Neural cell (in vitro differentiated cells): ENCODE measurements at regions not wholly inside any gene's neighbourhood (a gene's known extent, or its start where the extent isn't known, plus 50 kb on each side); places are given as distances from the start of the nearest gene placed in this dataset.

ENCODE experiments used
- H2AFZ ChIP-seq: fragments of 200-600, 300-800 bp; sonication (generic), shearing (Covaris generic); 2 replicates; pipeline ENCODE4 v1.6.0; 2014; ENCODE audit warnings: low read depth, mild to moderate bottlenecking, antibody characterized with exemption, low read length, moderate library complexity
- H3F3A ChIP-seq: fragments of 200-600 bp; shearing (Covaris generic); 2 replicates; pipeline ENCODE4 v1.6.1; 2016; ENCODE audit warnings: mild to moderate bottlenecking, moderate library complexity, mixed read lengths, antibody characterized with exemption, low read length; ENCODE audit not compliant: insufficient read depth, poor library complexity, severe bottlenecking
- H3K27ac ChIP-seq: fragments of 200-600, 300-800 bp; sonication (generic), shearing (Covaris generic); 2 replicates; pipeline ENCODE4 v1.5.1; 2014; ENCODE audit warnings: mild to moderate bottlenecking, low read length, moderate library complexity
- H3K27me3 ChIP-seq: fragments of 300-800, 200-600 bp; sonication (generic), shearing (Covaris generic); 2 replicates; pipeline ENCODE4 v1.6.0; 2014; ENCODE audit warnings: mild to moderate bottlenecking, low read depth, low read length, moderate library complexity; ENCODE audit not compliant: insufficient read depth
- H3K36me3 ChIP-seq: fragments of 300-800, 200-600 bp; sonication (generic), shearing (Covaris generic); 2 replicates; pipeline ENCODE4 v1.5.1; 2014; ENCODE audit warnings: mild to moderate bottlenecking, antibody characterized with exemption, low read length, moderate library complexity; ENCODE audit not compliant: insufficient read depth
- H3K4me2 ChIP-seq: fragments of 300-800, 200-600 bp; sonication (generic), shearing (Covaris generic); 2 replicates; pipeline ENCODE4 v1.6.0; 2014; ENCODE audit warnings: mild to moderate bottlenecking, low read length
- H3K4me3 ChIP-seq: fragments of 300-800, 200-600 bp; sonication (generic), shearing (Covaris generic); 2 replicates; pipeline ENCODE4 v1.5.1; 2014; ENCODE audit warnings: mild to moderate bottlenecking, low read length, moderate library complexity
- H3K79me2 ChIP-seq: fragments of 200-600 bp; shearing (Covaris generic); replicated peaks from 2 replicates; pipeline ENCODE4 v1.6.0; 2014; ENCODE audit warnings: mild to moderate bottlenecking, low read length, moderate library complexity; ENCODE audit not compliant: insufficient read depth
- H3K9ac ChIP-seq: fragments of 300-800, 200-600 bp; sonication (generic), shearing (Covaris generic); 2 replicates; pipeline ENCODE4 v1.6.1; 2016; ENCODE audit warnings: mild to moderate bottlenecking, low read length, mixed read lengths
- H3K9me2 ChIP-seq: fragments of 200-600 bp; shearing (Covaris generic); 2 replicates; pipeline ENCODE4 v1.6.1; 2016; ENCODE audit warnings: mild to moderate bottlenecking, low read length, mixed read lengths; ENCODE audit not compliant: insufficient read depth
- H3K9me3 ChIP-seq: fragments of 200-600, 300-800 bp; sonication (generic), shearing (Covaris generic); 2 replicates; pipeline ENCODE4 v1.6.1; 2016; ENCODE audit warnings: mild to moderate bottlenecking, mixed run types, low read length, moderate library complexity, mixed read lengths
- H4K20me1 ChIP-seq: fragments of 200-600 bp; shearing (Covaris generic); 2 replicates; pipeline ENCODE4 v1.6.1; 2016; ENCODE audit warnings: mild to moderate bottlenecking, mixed run types; ENCODE audit not compliant: insufficient read depth
- EP300 ChIP-seq: fragments of 450-650 bp; conservative IDR thresholded peaks from 2 replicates; pipeline ENCODE4 v1.6.1; 2014; ENCODE audit warnings: antibody characterized with exemption, mild to moderate bottlenecking, moderate library complexity; ENCODE audit not compliant: poor library complexity, severe bottlenecking
- EZH2 ChIP-seq: fragments of 200-600, 300-800 bp; shearing (Covaris generic), sonication (generic); IDR thresholded peaks from 2 replicates; pipeline ENCODE4 v1.6.1; 2014; ENCODE audit warnings: antibody characterized with exemption, low read length, borderline replicate concordance, mild to moderate bottlenecking; ENCODE audit not compliant: insufficient read depth, poor library complexity, severe bottlenecking
- MXI1 ChIP-seq: fragments of 450-650 bp; conservative IDR thresholded peaks from 2 replicates; pipeline ENCODE4 v1.6.1; 2014; ENCODE audit warnings: antibody characterized with exemption, mild to moderate bottlenecking; ENCODE audit not compliant: poor library complexity, severe bottlenecking
- POLR2AphosphoS5 ChIP-seq: IDR thresholded peaks from 2 replicates; pipeline ENCODE4 v1.6.1; 2012
- RAD21 ChIP-seq: fragments of 450-650 bp; conservative IDR thresholded peaks from 2 replicates; pipeline ENCODE4 v1.6.1; 2014; ENCODE audit warnings: antibody characterized with exemption, mild to moderate bottlenecking, moderate library complexity
- SMC3 ChIP-seq: fragments of 450-650 bp; conservative IDR thresholded peaks from 2 replicates; pipeline ENCODE4 v1.6.1; 2014; ENCODE audit warnings: antibody characterized with exemption, mild to moderate bottlenecking, moderate library complexity; ENCODE audit not compliant: poor library complexity
- TAF1 ChIP-seq: IDR thresholded peaks from 2 replicates; pipeline ENCODE4 v1.6.1; 2012; ENCODE audit warnings: low read depth
- TF ChIP-seq, protein P1 (sequence below): fragments of 450-650 bp; IDR thresholded peaks from 2 replicates; pipeline ENCODE4 v1.5.1; 2014; ENCODE audit warnings: antibody characterized with exemption, mild to moderate bottlenecking, moderate library complexity; ENCODE audit not compliant: poor library complexity, severe bottlenecking
- TF ChIP-seq, protein P2 (sequence below): IDR thresholded peaks from 2 replicates; pipeline ENCODE4 v1.6.1; 2012; ENCODE audit warnings: borderline replicate concordance

DNA sequence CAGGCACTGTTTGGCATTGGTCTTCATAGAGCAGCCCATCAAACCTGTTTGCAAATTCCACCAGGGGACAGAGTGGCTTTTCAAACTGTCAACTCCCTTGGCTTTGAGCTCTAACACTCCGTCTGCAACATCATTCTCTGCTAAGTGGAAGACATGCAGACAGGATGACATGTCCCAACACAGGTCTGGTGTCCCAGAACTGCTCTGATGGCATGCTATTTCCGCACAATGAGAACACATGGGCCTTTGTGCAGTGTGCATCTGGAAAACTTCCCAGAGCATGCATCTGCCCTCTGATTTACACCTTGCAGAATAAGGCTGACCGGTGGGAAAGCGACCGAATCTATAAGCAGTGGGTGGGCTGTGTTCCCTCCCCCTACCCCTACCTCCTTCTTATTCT, 212.8 kb upstream of the GYPA start:
- no peak overlapping the region for H3K4me3 ChIP-seq
- no peaks in the 10 kb centered on the region for H3K36me3 ChIP-seq
- no peak overlapping the region for H3K27ac ChIP-seq
- peaks cover 49% of the 10 kb centered on the region for H3K27me3 ChIP-seq
- H2AFZ ChIP-seq, result no peak overlapping the region
- TF ChIP-seq MXI1, result no peak
- TF ChIP-seq POLR2AphosphoS5, result no peak
- no peaks in the 10 kb centered on the region for H3K9me2 ChIP-seq
- H3K79me2 ChIP-seq, result no peaks in the 10 kb centered on the region
- no peaks in the 10 kb centered on the region for H3K9me3 ChIP-seq
- H3F3A ChIP-seq, result no peaks in the 10 kb centered on the region
- no peak overlapping the region for H3K4me2 ChIP-seq
- no peak overlapping the region for H3K9ac ChIP-seq
- H4K20me1 ChIP-seq, result no peaks in the 10 kb centered on the region

DNA sequence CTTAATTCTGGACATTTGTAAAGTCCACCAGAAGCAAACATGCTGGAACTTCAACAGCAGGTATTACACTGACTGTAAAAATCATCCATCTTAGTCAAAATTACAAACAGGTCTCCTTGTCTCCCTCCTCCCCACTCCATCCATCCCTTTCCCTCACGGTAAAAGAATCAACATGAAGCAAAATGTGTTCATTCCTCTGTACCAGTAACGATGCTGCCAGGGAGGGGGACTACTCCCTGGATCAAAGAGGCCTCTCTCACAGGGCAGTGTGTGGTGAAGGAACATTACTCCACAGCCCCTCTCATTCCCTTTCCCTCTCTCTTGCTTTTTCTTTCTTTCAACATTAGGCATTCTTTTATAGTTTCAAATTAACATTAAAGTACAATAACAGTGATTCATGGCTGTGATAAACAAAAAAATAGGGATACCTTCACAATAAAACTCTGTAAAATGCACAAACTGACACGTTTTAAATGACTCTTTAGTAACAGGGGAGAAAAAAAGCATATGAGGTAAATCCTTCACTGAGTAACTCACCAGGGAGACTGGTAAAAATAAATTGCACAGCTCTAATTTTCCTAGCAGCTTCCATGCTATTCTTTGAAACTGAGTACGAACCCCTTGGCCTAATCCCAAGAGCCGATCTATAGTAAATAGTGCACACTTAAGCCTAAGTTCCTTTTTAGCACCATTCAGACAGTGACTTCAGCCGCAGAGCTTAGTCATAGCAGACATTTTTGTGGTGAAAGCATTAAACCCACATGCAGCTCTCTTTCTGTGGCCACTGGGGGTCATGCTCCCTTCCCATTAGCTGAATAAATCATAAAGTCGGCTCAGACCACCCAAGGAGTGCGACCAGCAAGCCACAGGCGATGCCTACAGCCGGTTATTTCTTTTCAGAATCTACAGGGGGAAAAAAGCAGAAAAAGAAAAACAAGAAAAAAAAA, 215.6 kb upstream of the GYPA start:
- Histone ChIP-seq H3K27me3 (peaks cover 52% of the 10 kb centered on the region), H3K79me2 (no peaks in the 10 kb centered on the region), H3K36me3 (no peaks in the 10 kb centered on the region), H3K9me2 (no peaks in the 10 kb centered on the region), H3F3A (no peaks in the 10 kb centered on the region), H3K9me3 (no peaks in the 10 kb centered on the region), H3K4me2 (peak overlapping the region; percentile 49), H3K9ac (no peak overlapping the region), H2AFZ (no peak overlapping the region), H4K20me1 (no peaks in the 10 kb centered on the region), H3K4me3 (peak overlapping the region; percentile 54), H3K27ac (no peak overlapping the region)
- TF ChIP-seq, protein P1, sequence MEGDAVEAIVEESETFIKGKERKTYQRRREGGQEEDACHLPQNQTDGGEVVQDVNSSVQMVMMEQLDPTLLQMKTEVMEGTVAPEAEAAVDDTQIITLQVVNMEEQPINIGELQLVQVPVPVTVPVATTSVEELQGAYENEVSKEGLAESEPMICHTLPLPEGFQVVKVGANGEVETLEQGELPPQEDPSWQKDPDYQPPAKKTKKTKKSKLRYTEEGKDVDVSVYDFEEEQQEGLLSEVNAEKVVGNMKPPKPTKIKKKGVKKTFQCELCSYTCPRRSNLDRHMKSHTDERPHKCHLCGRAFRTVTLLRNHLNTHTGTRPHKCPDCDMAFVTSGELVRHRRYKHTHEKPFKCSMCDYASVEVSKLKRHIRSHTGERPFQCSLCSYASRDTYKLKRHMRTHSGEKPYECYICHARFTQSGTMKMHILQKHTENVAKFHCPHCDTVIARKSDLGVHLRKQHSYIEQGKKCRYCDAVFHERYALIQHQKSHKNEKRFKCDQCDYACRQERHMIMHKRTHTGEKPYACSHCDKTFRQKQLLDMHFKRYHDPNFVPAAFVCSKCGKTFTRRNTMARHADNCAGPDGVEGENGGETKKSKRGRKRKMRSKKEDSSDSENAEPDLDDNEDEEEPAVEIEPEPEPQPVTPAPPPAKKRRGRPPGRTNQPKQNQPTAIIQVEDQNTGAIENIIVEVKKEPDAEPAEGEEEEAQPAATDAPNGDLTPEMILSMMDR, result peak; percentile 48
- no peak for TF ChIP-seq POLR2AphosphoS5

DNA sequence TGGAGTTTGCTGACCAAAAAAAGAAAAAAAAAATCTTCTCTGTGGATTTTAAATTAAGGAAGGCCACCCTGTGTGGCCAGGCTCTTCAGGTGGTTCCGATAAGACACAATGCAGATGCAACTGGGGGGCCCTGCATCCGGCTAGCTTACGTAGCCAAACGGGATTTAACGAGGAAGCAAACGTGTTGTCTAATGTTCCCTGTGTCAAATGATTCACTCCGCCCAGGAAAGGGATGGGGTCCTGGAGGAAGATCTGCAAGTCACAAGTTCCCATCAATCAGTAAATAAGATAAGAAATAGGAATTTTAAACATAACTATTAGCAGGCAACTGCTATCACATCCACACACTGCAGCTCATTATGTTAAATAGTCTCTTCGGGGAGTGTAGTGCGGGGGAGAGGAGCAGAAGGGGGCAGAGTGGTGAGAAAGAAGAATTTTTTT, 216.4 kb upstream of the GYPA start:
- H3K9me3 ChIP-seq, result no peaks in the 10 kb centered on the region
- no peak overlapping the region for H3K27ac ChIP-seq
- H3K36me3 ChIP-seq, result no peaks in the 10 kb centered on the region
- peak overlapping the region; percentile 49 for H3K4me2 ChIP-seq
- H3K79me2 ChIP-seq, result no peaks in the 10 kb centered on the region
- no peaks in the 10 kb centered on the region for H3K9me2 ChIP-seq
- H4K20me1 ChIP-seq, result no peaks in the 10 kb centered on the region
- no peak overlapping the region for H3K9ac ChIP-seq
- H2AFZ ChIP-seq, result no peak overlapping the region
- peaks cover 52% of the 10 kb centered on the region for H3K27me3 ChIP-seq
- H3K4me3 ChIP-seq, result peak overlapping the region; percentile 54
- H3F3A ChIP-seq, result no peaks in the 10 kb centered on the region
- TF ChIP-seq EP300, result no peak
- TF ChIP-seq, protein P2, sequence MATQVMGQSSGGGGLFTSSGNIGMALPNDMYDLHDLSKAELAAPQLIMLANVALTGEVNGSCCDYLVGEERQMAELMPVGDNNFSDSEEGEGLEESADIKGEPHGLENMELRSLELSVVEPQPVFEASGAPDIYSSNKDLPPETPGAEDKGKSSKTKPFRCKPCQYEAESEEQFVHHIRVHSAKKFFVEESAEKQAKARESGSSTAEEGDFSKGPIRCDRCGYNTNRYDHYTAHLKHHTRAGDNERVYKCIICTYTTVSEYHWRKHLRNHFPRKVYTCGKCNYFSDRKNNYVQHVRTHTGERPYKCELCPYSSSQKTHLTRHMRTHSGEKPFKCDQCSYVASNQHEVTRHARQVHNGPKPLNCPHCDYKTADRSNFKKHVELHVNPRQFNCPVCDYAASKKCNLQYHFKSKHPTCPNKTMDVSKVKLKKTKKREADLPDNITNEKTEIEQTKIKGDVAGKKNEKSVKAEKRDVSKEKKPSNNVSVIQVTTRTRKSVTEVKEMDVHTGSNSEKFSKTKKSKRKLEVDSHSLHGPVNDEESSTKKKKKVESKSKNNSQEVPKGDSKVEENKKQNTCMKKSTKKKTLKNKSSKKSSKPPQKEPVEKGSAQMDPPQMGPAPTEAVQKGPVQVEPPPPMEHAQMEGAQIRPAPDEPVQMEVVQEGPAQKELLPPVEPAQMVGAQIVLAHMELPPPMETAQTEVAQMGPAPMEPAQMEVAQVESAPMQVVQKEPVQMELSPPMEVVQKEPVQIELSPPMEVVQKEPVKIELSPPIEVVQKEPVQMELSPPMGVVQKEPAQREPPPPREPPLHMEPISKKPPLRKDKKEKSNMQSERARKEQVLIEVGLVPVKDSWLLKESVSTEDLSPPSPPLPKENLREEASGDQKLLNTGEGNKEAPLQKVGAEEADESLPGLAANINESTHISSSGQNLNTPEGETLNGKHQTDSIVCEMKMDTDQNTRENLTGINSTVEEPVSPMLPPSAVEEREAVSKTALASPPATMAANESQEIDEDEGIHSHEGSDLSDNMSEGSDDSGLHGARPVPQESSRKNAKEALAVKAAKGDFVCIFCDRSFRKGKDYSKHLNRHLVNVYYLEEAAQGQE, result no peak
- TF ChIP-seq, protein P1, result no peak
- TF ChIP-seq TAF1, result no peak
- no peak for TF ChIP-seq RAD21
- TF ChIP-seq MXI1, result no peak
- TF ChIP-seq EZH2, result no peak
- no peak for TF ChIP-seq POLR2AphosphoS5
- no peak for TF ChIP-seq SMC3
